GM19035 (cell line): ENCODE measurements at regions not wholly inside any gene's neighbourhood (a gene's known extent, or its start where the extent isn't known, plus 50 kb on each side); places are given as distances from the start of the nearest gene placed in this dataset.

Source experiments
- ATAC-seq: cut with Tn5 transposase; IDR thresholded peaks from one replicate; pipeline ENCODE4 v1.9.1; 2021; ENCODE audit not compliant: unreplicated experiment

DNA sequence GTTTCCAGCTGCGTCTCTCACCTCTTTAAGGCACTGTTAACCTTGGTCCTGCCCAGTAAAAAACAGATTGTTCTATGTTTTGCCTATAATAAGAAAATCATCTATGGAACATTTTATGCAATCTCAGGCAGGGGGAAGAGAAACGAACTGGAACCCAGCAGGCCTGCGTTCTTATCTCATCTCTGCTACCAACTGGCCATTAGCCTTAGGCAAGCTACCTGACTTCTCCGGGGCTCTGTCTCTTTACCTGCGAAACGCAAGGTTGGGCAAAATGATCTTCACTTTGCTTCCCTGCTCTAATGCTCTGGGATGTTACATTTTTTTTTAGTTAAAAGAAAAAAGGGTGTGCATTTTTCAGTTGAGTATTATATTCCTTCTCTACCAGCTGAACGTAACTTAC lies 70.5 kb upstream of the WIPF1 start:
- ATAC-seq, result no peak

DNA sequence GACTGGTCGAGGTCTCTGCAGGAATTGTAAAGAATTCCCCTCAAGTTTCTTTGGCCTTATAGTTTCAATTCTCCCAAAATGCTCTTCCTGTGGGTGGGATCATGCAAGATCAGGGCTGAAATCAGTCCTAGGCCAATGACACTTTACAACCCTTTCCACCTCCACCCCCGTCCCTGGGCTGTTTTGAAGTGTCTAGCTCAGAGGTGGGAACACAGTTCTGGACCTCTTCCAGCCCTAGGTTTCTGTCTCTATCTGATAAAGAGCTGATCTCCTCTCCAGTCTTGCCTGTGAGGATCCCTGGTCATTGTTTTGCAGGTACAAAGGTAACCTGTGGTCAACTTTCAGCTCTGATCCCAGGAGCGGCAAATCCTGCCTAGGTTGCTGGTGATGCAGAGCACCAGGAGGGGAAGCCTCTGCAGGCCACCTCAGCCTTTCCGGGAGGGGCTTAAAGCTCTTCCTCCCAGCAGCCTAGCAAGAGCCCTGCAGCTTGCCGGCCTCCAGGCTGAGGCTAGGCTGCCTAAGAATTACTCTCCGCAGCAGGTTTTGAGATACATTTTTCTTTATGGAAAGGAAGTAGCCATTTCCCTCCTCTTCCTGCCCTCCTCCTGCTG lies 69.8 kb upstream of the WIPF1 start:
- no peak for ATAC-seq

DNA sequence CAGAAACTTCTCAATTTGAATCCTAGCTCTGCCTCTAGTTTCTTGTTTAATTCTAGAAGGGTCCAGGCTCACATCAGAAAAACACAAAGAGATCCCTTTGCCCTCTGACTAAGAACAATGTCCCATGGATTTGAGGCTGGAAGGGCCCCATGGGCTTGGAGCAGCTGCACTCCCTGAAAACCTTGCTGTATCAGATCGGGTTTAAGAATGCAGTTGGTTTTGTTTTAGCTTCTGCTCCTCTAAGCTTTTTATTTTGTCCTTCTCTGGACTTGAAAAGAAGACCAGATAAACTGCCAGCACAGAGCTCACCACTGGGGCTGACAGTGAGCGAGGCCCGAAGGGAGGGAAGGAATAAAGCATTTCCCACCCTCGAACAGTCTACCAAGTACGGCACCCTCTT lies 69.2 kb upstream of the WIPF1 start:
- ATAC-seq, result no peak

DNA sequence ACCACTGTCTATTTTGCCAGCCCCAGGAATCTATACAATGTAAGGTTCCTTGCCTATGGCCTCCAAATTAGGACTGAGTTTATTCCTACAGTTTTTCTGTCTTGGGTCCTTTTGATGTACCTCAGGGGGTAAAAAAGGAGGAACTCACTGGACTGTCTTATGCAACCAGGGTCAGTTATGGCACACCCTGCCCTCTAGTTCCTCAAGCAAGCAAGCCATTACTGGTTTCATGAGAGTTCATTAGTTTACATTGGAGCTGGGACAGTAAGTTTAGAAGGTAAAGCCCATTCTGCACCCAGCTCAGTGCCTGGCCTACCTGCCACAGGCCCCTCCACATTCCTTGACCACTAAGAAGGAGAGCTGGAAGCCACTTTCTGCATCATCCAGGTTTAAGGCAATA lies 68.7 kb upstream of the WIPF1 start:
- no peak for ATAC-seq

DNA sequence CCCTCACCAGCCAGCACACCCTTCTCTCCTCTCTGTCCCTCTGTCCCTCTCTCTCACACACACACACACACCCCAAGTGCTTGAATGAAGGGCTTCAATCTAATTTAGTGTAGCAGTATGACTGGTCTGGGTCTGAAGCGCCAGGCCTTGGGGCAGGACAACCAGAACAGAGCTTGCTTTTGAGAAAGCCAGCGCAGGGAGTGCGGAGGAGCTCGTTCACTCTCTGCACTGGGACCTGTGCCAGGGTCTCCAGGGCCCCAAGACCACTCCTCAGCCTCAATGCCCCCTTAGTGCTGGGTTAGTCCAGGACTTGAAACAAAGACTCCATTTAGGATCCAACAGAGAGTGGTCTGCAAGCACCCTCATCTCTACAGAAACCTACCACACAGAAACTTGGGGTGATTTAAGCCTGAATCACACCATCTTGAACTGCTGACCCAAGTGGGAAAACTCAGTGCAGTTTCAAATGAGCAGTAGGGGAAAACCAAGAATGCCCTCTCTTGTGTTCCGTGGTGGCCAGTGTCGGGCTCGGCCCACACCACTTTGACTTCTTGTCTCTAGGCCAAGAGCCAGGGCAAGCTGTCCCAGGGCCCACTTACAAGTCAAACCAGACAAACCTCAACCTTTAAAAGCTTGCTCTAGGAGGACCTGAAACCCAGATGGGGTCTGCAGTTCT lies 66.6 kb upstream of the WIPF1 start:
- no peak for ATAC-seq

DNA sequence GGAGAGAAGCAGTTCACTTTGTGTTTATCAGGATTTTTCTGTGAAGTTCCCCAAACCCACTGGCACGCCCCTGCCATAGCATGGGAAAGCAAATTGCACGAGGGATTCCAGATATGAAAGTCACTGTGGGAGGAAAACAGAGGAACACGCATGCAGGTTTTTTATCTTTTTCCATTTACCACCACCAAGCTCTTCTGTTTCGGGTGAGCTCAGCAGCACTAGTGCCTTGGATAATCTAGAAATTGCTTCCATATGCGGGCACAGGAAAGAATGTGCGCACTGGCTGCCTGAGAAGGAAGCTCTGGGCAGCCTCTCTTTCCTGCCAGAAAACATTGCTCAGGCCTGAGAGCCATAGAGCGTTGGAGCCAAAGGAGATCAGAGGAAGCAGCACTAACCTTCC lies 65.9 kb upstream of the WIPF1 start:
- no peak for ATAC-seq

DNA sequence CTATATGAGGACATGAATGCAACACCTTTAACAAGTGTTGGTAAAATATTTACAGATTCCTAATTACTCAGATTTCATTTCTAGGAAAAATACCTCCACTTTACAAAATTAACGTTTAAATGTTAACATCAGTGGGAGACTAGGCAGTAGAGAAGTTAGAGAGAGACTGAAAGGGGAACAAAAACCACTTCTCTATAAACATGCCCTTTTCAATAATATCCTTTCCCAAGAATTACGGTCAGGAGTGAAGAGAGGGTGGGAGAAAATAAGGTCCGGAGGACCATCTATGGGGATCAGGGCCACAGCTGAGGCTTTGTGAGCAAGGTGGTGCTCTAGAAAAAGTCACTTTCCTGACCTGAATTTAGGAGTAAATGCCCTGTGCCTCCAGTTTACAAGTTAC lies 65.3 kb upstream of the WIPF1 start:
- no peak for ATAC-seq

DNA sequence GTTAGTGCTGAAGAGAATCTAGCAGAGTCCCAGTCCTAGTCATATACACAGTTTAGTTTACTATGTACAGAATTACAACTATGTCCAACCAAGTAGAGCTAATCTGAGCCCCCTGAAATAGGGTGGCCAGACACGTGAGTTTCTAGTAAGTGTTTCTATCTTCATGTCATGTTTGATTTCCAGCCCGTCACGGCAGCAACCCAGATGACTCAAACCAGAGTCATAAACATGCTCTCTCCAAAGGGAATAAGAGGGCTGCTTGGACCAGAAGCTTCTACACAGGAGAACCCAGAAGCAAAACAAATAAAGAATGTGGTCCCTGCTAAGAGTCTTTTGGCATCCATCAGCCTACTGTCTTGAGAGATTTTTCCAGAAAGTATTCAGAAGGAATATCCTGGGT lies 64.9 kb upstream of the WIPF1 start:
- no peak for ATAC-seq

DNA sequence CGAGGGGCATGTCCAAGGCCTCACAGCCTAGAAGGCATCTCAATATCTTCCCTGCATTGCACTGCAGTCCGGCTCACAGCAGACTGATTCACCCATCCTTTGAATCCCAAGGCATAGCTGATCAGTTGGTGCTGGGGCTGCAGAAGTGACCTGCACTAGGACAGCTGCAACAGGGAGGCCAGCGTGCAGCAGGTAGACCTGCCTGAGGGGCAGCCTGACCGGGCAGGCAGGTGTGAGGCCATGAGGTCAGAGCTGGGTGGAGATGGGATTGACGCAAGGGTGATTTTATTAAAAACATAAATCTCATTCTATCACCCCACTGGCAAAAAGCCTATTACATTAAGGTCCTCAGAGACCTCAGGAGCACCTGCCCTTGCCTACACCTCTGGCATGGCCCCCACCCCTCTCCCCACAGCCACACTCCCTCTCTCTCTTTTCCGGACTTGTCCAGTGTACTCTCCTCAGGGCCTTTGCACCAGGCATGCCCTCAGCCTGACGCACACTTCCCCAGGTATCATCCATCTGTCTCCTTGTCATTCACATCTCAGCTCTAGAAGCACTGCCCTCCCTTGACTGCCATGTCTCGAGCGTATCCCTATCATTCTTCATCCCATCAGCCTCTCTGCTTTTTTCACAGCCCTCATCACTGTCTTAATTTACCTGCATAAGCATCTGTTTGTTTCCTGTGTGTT lies 63.5 kb upstream of the WIPF1 start:
- ATAC-seq, result no peak

DNA sequence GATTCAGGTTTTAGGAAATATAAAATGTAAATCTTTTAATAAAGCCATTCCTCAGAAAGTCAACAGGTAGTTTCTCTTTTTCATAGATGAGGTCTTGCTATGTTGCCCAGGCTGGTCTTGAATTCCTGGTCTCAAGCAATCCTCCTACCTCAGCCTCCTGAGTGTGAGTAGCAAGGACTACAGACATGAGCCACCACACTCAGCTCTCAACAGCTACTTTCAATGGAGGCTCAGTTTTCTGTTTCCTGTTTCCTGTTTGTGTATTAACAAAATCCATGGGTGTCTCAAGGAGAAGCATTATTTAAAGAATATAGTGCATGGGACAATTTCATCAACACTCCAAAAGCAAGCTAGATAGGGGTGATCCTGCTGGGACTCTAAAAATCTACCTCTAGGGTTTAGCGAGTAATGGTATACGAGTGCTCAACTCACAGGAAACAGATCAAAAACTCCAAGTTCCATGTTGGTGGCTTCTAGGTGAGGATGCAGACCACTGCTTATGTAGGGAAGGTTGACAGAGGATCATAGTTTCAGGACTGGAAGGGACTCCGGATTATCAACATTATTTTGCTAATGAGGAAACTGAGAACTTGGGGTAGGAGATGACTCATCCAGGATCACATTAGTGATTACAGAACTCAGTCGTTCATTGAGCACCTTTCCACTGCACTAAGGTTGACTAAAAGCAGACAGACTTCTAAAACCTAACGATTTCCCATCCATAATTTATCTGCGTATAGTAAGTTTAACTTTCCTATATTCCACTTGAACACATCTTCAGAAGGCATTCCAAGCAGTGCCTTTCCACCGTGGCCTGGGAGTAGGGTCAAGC lies 61.7 kb upstream of the WIPF1 start:
- no peak for ATAC-seq

DNA sequence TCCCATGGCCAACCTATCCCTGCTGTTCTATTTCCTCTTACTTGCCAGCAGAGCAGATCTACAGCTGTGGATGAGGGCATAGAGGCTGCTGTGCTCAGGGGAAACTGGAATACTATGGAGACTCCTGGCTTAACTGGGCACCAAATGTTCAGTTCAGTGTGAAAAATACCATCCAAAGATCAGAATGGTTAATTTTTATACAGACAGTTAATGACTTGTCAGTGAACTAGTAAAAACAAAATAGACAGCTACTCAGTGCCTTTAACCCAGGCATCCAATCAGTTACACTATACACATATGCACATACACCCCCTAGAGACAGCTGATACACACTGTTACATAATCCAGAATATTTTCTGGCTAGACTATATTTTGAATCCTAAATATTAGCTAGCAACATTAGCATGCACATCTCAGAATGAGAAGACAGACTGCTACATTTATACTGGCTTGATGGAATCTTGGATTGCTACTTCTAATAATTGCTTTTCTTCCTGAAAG lies 59.1 kb upstream of the WIPF1 start:
- ATAC-seq, result no peak

DNA sequence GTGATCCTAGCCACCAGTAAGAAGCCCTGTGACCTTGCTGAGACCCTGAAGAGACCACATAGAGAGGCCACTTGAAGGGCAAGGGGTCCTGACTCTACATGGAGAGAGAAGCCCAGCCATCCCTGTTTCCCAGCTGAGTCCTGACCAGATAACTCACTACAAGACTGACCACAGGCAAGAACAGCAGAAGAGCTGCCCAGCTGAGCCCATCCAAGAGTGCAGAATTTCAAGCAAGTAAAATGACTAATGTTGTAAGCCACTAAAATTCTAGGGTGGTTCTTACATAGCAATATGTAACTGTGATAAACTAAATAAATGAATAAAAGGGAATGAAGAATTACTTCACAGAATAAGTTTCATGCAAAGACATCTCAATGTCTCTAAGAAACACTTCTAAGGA lies 58.4 kb upstream of the WIPF1 start:
- ATAC-seq, result no peak

DNA sequence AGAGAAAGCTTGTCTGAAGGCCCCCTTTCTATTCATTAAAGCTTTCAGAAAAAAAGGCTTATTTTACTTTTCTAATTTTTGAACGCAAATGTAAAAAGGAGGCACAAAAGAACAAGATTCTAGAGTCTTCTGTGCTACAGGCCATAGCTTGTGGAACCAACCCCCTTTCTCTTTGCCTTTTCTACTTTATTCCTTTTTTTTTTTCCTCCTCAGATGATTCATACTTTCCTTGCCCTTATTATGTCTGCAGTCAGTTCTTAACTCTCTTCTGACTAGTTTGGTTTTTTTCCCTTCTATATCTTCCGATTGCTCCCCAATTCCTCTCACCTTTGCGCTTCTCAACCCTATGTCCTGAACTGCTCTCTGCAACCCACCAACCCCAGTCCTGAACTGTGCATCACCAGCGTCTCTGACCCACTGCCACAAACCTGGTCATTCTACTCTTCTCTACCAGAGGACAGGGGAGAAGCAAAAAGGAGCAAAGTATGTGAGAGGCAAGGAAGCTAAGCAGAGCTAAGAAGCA lies 56.9 kb upstream of the WIPF1 start:
- ATAC-seq, result no peak

DNA sequence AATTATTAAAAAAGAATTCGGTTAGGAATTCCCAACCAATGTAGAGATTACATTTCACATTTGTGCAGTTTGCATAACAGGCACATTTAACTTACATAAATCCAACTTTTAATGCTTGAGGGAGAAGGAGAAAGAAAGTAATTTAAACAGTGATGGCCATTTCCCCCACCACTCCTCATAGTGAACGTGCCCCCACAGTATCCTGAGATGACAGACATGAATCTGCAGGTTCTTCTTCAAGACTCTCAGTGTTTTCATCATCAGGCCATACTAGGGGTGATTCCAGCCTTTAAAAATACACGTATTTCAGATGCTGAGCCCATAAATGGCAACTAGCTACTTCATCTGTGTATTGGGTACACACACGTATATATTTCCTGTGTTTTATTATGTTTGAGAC lies 51.3 kb upstream of the WIPF1 start:
- no peak for ATAC-seq
